Coronary artery (tissue), 2 donors: ENCODE measurements at regions not wholly inside any gene's neighbourhood (a gene's known extent, or its start where the extent isn't known, plus 50 kb on each side); places are given as distances from the start of the nearest gene placed in this dataset.

ENCODE experiments used
- DNase-seq: peaks from one replicate; pipeline ENCODE4 v3.0.0-alpha.2; 2017; ENCODE audit warnings: low spot score
- H3K27ac ChIP-seq, 2 donors: fragments of 200-600 bp; sonication (generic); one replicate each; pipeline ENCODE4 v1.5.1; 2016 to 2019
- H3K4me3 ChIP-seq: fragments of 200-600 bp; sonication (generic); 2 replicates; pipeline ENCODE4 v1.5.1; 2016; ENCODE audit warnings: mild to moderate bottlenecking, moderate library complexity
- TF ChIP-seq, protein P1 (sequence below): fragments of 200-600 bp; sonication (generic); IDR thresholded peaks from one replicate; pipeline ENCODE4 v1.5.1; 2019; ENCODE audit warnings: antibody characterized with exemption

DNA sequence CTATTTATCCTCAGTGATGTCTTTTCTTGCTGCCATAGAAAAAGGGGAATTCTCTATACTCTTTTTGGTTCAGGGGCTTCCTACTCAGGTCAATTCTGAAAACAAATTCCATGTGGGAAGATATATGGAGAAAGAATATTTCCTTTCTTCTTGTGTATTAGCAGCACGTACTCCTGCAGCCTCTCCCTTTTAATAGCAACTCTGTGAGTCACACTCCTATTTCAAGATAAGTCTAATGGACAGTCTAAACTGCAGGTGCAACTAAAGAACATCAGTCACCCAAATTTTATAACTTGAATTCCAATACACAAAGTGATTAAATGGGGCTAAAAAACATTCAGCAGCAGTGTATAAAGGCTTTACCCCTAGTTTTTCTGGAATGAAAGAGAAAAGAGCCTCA, 942.2 kb downstream of the CNTNAP5 start:
- H3K4me3 ChIP-seq, result no peak overlapping the region
- no peak for DNase-seq
- TF ChIP-seq, protein P1, sequence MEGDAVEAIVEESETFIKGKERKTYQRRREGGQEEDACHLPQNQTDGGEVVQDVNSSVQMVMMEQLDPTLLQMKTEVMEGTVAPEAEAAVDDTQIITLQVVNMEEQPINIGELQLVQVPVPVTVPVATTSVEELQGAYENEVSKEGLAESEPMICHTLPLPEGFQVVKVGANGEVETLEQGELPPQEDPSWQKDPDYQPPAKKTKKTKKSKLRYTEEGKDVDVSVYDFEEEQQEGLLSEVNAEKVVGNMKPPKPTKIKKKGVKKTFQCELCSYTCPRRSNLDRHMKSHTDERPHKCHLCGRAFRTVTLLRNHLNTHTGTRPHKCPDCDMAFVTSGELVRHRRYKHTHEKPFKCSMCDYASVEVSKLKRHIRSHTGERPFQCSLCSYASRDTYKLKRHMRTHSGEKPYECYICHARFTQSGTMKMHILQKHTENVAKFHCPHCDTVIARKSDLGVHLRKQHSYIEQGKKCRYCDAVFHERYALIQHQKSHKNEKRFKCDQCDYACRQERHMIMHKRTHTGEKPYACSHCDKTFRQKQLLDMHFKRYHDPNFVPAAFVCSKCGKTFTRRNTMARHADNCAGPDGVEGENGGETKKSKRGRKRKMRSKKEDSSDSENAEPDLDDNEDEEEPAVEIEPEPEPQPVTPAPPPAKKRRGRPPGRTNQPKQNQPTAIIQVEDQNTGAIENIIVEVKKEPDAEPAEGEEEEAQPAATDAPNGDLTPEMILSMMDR, result no peak
- H3K27ac ChIP-seq, result no peak overlapping the region

DNA sequence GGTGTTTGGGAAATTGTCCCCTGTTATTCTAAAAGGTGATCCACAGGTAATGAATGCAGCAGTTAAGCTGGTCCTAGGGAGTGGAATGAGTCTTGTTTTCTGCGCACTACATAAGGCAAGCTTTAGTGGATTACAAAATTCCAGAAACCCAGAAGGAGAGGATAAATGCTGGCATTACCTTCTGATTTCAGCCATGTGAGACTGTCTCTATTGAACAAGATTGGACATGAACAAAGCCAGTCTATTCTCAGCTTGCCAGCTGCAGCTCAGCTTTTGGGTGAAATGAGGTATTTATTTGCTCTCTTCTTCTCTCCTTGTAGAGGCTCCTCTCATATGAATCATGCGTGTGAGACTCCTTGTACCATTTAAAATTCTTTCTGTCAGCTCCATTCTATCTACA, 944.9 kb downstream of the CNTNAP5 start:
- TF ChIP-seq, protein P1, result no peak
- DNase-seq, result no peak
- Histone ChIP-seq H3K27ac (no peak overlapping the region), H3K4me3 (no peak overlapping the region)

DNA sequence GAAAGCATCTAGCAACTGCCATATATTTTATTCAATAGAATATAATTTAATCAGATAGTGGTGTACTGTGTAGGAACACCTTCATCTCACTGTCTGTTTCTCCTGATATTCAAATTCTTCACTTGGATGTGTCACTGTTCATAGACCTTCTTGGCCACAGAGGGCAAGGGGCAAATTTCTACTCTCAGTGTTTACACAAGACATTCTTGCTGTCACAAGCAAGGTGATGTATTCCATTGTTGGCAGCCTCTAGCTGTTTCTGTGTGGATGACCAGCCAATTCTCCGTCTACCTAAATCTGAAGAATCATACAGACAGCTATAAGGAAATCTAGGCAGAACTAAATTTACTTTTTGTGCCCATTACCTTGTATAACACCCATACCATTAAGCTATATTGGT, 948.3 kb downstream of the CNTNAP5 start:
- no peak overlapping the region for H3K4me3 ChIP-seq
- TF ChIP-seq, protein P1, result no peak
- DNase-seq, result no peak

DNA sequence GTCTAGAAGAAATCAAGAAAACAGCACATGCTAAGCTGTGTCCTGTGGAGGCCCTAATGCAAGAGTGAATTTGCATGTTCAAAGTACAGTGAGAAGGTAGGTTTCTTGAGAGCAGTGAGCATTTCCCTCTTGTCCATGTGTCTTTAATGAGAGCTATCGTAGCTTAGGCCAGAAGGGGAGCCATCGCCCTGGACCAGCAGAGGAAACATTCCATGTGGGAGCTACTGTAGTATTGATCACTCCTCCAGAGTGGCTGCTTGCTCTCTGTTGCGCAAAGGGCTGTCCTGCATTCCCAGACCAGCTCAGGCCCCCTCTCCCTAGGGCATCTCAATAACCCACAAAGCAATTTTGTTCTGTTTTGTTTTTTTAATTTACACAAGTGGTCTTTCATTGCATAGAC, 950.1 kb downstream of the CNTNAP5 start:
- TF ChIP-seq, protein P1, result no peak

More for the DNA sequence above, 948.3 kb downstream of the CNTNAP5 start:
- H3K27ac ChIP-seq, result no peak overlapping the region

DNA sequence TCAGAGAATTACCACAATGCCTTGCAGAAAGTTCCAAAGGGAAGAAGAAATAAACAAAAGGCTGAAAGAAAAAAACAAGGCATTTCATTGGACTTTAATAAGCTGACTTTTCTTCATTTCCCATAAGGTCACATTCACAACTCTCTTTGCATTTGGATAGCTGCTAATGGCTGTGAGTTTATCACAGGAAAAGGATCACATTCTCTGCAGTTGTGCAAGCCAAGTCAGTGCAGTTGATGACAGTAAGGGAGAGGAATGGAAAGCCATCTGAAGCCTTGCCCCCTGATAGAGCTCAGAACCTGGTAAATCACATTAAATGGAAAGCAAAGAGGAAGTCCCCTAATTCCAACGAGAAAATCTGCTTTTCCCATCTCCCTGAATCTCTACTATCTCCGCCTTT, 950.6 kb downstream of the CNTNAP5 start:
- Histone ChIP-seq H3K27ac (no peak overlapping the region), H3K4me3 (no peak overlapping the region)
- DNase-seq, result no peak
- TF ChIP-seq, protein P1, result no peak

More for the DNA sequence above, 950.1 kb downstream of the CNTNAP5 start:
- no peak overlapping the region for H3K27ac ChIP-seq
- no peak for DNase-seq
- H3K4me3 ChIP-seq, result no peak overlapping the region

DNA sequence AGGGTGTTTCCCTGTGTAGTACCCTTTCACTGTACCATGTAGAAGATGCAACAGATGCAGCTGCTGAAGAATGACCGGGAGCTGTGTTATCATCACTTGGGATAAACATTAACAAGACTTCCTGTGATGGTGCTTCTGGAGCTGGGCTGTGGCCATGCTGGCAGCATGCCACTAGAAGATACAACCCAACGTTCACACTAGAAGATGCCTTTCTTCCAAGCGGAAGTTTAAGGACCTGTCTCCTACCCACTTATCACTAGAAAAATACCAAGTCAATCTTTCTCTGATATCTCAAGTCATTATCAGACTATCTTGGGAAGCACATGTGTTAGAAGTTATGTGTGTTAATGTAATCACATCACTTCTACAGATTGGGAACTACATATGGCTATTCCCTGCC, 953.5 kb downstream of the CNTNAP5 start:
- TF ChIP-seq, protein P1, result no peak
- no peak for DNase-seq
- H3K27ac ChIP-seq, result no peak overlapping the region
- H3K4me3 ChIP-seq, result no peak overlapping the region

DNA sequence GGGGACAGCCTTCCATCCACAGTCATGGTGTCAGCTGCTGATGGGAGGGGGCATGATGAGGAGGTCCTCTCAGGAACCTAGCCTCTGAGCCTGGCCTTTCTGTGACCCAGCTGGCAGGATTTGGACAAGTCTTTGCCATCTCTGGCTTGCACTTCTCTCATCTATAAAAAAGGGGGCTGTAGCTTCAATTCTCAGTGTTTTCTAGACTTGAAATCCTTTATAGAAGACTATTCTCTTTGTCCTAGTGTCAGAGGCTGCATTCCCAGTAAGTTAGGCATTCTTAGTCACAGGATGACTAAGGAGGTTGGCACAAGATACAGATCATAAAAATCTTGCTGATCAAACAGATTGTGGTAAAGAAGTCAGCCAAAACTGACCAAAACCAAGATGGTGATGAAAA, 958.5 kb downstream of the CNTNAP5 start:
- no peak overlapping the region for H3K27ac ChIP-seq
- TF ChIP-seq, protein P1, result no peak
- no peak for DNase-seq
- H3K4me3 ChIP-seq, result no peak overlapping the region
